Left ventricle myocardium inferior (tissue), 1 donor: ENCODE measurements at regions not wholly inside any gene's neighbourhood (a gene's known extent, or its start where the extent isn't known, plus 50 kb on each side); places are given as distances from the start of the nearest gene placed in this dataset.

Source experiments
- DNase-seq: peaks from one replicate; pipeline ENCODE4 v3.0.0-alpha.2; 2020
- H3K27ac ChIP-seq: fragments of 200-600 bp; replicated peaks from 2 replicates; pipeline ENCODE4 v1.8.0; 2021
- H3K27me3 ChIP-seq: fragments of 200-600 bp; 2 replicates; pipeline ENCODE4 v1.8.0; 2021; ENCODE audit warnings: low read depth
- H3K36me3 ChIP-seq: fragments of 200-600 bp; 2 replicates; pipeline ENCODE4 v1.8.0; 2021
- H3K4me1 ChIP-seq: fragments of 200-600 bp; 2 replicates; pipeline ENCODE4 v1.8.0; 2021
- H3K4me3 ChIP-seq: fragments of 200-600 bp; 2 replicates; pipeline ENCODE4 v1.8.0; 2021; ENCODE audit warnings: mild to moderate bottlenecking, moderate library complexity
- H3K9me3 ChIP-seq: fragments of 200-600 bp; replicated peaks from 2 replicates; pipeline ENCODE4 v1.8.0; 2021
- intact Hi-C: fragments of 100-400 bp; cut with micrococcal nuclease; formaldehyde crosslinking; loops from one replicate; pipeline ENCODE4 v1.11.0; 2022
- TF ChIP-seq, protein P1 (sequence below): fragments of 200-600 bp; IDR thresholded peaks from 2 replicates; pipeline ENCODE4 v1.8.0; 2021; ENCODE audit warnings: antibody characterized with exemption, mild to moderate bottlenecking, borderline replicate concordance
- donor health status: DM: no; HTN: yes; CAD: no; lungs with severe emphysema.

GRCh38 chr2:111634050-111634794, 249.8 kb downstream of the ANAPC1 start:
- H3K36me3 ChIP-seq, result no peaks in the 10 kb centered on the region
- H3K27me3 ChIP-seq, result no peaks in the 10 kb centered on the region
- H3K9me3 ChIP-seq, result peaks cover 16% of the 10 kb centered on the region
- no peaks in the 10 kb centered on the region for H3K4me1 ChIP-seq
- intact Hi-C loops, result no loop called here
- TF ChIP-seq, protein P1, sequence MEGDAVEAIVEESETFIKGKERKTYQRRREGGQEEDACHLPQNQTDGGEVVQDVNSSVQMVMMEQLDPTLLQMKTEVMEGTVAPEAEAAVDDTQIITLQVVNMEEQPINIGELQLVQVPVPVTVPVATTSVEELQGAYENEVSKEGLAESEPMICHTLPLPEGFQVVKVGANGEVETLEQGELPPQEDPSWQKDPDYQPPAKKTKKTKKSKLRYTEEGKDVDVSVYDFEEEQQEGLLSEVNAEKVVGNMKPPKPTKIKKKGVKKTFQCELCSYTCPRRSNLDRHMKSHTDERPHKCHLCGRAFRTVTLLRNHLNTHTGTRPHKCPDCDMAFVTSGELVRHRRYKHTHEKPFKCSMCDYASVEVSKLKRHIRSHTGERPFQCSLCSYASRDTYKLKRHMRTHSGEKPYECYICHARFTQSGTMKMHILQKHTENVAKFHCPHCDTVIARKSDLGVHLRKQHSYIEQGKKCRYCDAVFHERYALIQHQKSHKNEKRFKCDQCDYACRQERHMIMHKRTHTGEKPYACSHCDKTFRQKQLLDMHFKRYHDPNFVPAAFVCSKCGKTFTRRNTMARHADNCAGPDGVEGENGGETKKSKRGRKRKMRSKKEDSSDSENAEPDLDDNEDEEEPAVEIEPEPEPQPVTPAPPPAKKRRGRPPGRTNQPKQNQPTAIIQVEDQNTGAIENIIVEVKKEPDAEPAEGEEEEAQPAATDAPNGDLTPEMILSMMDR, result no peak
- DNase-seq, result no peak
- H3K27ac ChIP-seq, result no peak overlapping the region
- H3K4me3 ChIP-seq, result no peak overlapping the region

- H3K4me1 ChIP-seq, result no peaks in the 10 kb centered on the region
- H3K9me3 ChIP-seq, result peaks cover 7% of the 10 kb centered on the region
- TF ChIP-seq, protein P1, result no peak
- H3K27me3 ChIP-seq, result no peaks in the 10 kb centered on the region
- no peaks in the 10 kb centered on the region for H3K36me3 ChIP-seq
- H3K4me3 ChIP-seq, result no peak overlapping the region
- intact Hi-C loops, result no loop called here
- no peak for DNase-seq
- H3K27ac ChIP-seq, result no peak overlapping the region
Observed at GRCh38 chr2:111634995-111635538, 248.9 kb downstream of the ANAPC1 start.

- H3K27ac ChIP-seq, result no peak overlapping the region
- no peak for DNase-seq
- H3K36me3 ChIP-seq, result no peaks in the 10 kb centered on the region
- H3K4me3 ChIP-seq, result no peak overlapping the region
- no peaks in the 10 kb centered on the region for H3K9me3 ChIP-seq
- H3K4me1 ChIP-seq, result no peaks in the 10 kb centered on the region
- H3K27me3 ChIP-seq, result no peaks in the 10 kb centered on the region
- TF ChIP-seq, protein P1, result no peak
- intact Hi-C loops, result no loop called here
Observed at GRCh38 chr2:111636905-111637304, 247.1 kb downstream of the ANAPC1 start.

DNA sequence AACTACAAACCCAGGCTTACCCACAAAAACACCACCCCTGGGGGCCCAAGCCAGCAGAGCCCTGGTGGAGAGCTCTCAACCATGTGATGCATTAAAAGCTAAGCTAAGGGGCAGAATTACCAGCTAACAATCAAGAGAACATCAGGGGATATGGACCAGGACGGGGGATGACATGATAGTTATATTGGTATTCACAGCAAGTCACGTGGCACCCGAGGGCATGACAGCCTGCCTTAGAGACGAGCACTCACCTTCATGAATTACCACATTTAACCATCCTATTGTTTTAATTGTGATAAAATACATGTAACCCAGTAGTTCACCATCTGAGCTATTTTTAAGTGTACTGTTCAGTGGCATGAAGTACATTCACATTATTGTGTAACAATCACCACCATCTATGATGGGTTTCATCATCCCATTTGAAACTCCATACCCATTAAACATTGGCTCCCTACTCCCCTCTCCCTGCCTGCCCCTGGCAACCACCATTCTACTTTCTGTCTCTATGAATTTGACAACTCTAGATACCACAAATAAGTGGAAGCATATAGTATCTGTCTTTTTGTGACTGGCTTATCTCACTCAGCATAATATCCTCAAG, 245.6 kb downstream of the ANAPC1 start:
- DNase-seq, result no peak
- TF ChIP-seq, protein P1, result no peak
- intact Hi-C loops, result no loop called here
- Histone ChIP-seq H3K27ac (no peak overlapping the region), H3K27me3 (no peaks in the 10 kb centered on the region), H3K9me3 (no peaks in the 10 kb centered on the region), H3K4me3 (no peak overlapping the region), H3K36me3 (no peaks in the 10 kb centered on the region), H3K4me1 (no peaks in the 10 kb centered on the region)

DNA sequence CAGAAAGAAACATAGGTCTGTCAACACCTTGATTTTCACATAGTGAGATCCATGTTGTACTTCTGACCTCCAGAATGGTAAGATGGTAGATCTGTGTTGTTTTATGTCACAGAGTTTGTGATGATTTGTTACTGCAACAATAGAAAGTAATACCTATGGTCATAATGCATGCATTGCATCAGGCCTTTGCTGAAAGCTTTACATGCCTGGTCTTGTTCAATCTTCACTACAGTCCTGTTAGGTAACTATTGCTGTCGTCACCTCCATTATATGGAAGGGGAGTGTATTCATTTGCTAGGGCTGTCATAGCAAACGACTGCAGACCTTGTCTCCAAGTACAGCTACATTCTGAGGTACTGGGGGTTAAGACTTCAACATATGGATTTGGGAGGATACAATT, 243.5 kb downstream of the ANAPC1 start:
- intact Hi-C loops, result no loop called here
- H3K27ac ChIP-seq, result no peak overlapping the region
- DNase-seq, result no peak
- H3K27me3 ChIP-seq, result no peaks in the 10 kb centered on the region
- H3K9me3 ChIP-seq, result no peaks in the 10 kb centered on the region
- no peak overlapping the region for H3K4me3 ChIP-seq
- H3K4me1 ChIP-seq, result no peaks in the 10 kb centered on the region
- TF ChIP-seq, protein P1, result no peak
- no peaks in the 10 kb centered on the region for H3K36me3 ChIP-seq
